ENCODE measurements at regions not wholly inside any gene's neighbourhood (a gene's known extent, or its start where the extent isn't known, plus 50 kb on each side); places are given as distances from the start of the nearest gene placed in this dataset.

GRCh38 chr18:78876868-78877267 is 102.8 kb upstream of the SALL3 start:
- TF ChIP-seq CTCF (IDR thresholded peaks at IDR 0.05) (no peak), POLR2AphosphoS5 (IDR thresholded peaks at IDR 0.05) (no peak), EP300 (IDR thresholded peaks at IDR 0.05) (no peak), POLR2A (IDR thresholded peaks at IDR 0.05) (no peak)
